HepG2 (cell line): ENCODE measurements at regions not wholly inside any gene's neighbourhood (a gene's known extent, or its start where the extent isn't known, plus 50 kb on each side); places are given as distances from the start of the nearest gene placed in this dataset.

ENCODE experiments used
- ATAC-seq: fragments of 200-7000 bp; cut with Tn5 transposase; 3 replicates; pipeline ENCODE4 v1.9.1; 2020; ENCODE audit warnings: mild to moderate bottlenecking, moderate library complexity
- BruUV-seq: library from RNA; stranded (reverse); fragments of 400-500 nt; replicated peaks from 2 replicates; lab custom pipeline; 2021; lab: Mats Ljungman, UMichigan
- CTCF ChIA-PET: fragments of 300-600 bp; formaldehyde crosslinking; extraction: SDS; loops from one replicate; lab custom pipeline; 2021; ENCODE audit warnings: low total read pairs, inconsistent platforms, low intra/inter-chr PET ratio; lab: Yijun Ruan, JAX
- POLR2A ChIA-PET: fragments of 350-600 bp; sonication (Branson Sonifier 250); formaldehyde crosslinking; loops from one replicate; lab custom pipeline; 2020; ENCODE audit warnings: antibody characterized with exemption, inconsistent platforms; lab: Yijun Ruan, JAX
- DNase-seq: peaks from one replicate; pipeline ENCODE4 v3.0.0-alpha.2; 2015; ENCODE audit warnings: low spot score
- FAIRE-seq: peaks from 3 replicates; lab custom pipeline; 2011; peaks lifted over from hg19 to GRCh38; lab: Jason Lieb, UNC
- H2AFZ ChIP-seq: one replicate; pipeline ENCODE4 v1.6.1; 2011; ENCODE audit warnings: low read length, inconsistent platforms
- H3K27ac ChIP-seq: fragments of 300-600 bp; 3 replicates; pipeline ENCODE4 v1.8.0; 2011; ENCODE audit warnings: mixed run types, mild to moderate bottlenecking, mixed read lengths, low read length, inconsistent platforms; ENCODE audit not compliant: insufficient read depth; ENCODE audit errors: extremely low read length
- H3K27me3 ChIP-seq, 2 experiments: fragments of 200-600 bp in 1 of 2; 2 replicates in 1 of 2; 3 replicates in 1 of 2; pipeline versions ENCODE4 v1.6.0 to v1.8.0; 2011; ENCODE audit warnings: low read length in 2 of 2, mild to moderate bottlenecking in 2 of 2, moderate library complexity in 2 of 2, inconsistent platforms in 1 of 2; ENCODE audit not compliant: insufficient read depth in 2 of 2, control insufficient read depth in 1 of 2
- H3K36me3 ChIP-seq, 2 experiments: fragments of 200-600 bp in 1 of 2; replicated peaks in 1 of 2; 2 replicates in 1 of 2; 3 replicates in 1 of 2; pipeline versions ENCODE4 v1.5.1 to v1.8.0; 2011; ENCODE audit warnings: low read length in 2 of 2, inconsistent platforms in 1 of 2; ENCODE audit not compliant: insufficient read depth in 2 of 2, control insufficient read depth in 1 of 2
- H3K4me1 ChIP-seq: 2 replicates; pipeline ENCODE4 v1.5.1; 2012; ENCODE audit warnings: low read length, inconsistent platforms; ENCODE audit not compliant: insufficient read depth
- H3K4me2 ChIP-seq: 2 replicates; pipeline ENCODE4 v1.6.0; 2011; ENCODE audit warnings: low read depth, low read length, inconsistent platforms
- H3K4me3 ChIP-seq, 3 experiments: fragments of 200-600 bp in 1 of 3; sonication (generic), shearing (Covaris generic) in 1 of 3; replicated peaks in 1 of 3; 2 replicates each; pipeline ENCODE4 v1.5.1; 2011 to 2016; ENCODE audit warnings: low read length in 3 of 3, inconsistent platforms in 2 of 3, low read depth in 2 of 3, mild to moderate bottlenecking in 2 of 3, control low read depth in 1 of 3, mixed read lengths in 1 of 3; ENCODE audit not compliant: insufficient read depth in 1 of 3
- H3K79me2 ChIP-seq: one replicate; pipeline ENCODE4 v1.6.1; 2011; ENCODE audit warnings: low read length, inconsistent platforms; ENCODE audit not compliant: insufficient read depth
- H3K9ac ChIP-seq: 2 replicates; pipeline ENCODE4 v1.6.0; 2011; ENCODE audit warnings: mild to moderate bottlenecking, low read depth, low read length, inconsistent platforms; ENCODE audit not compliant: insufficient read depth
- H3K9me3 ChIP-seq: 2 replicates; pipeline ENCODE4 v1.5.1; 2012; ENCODE audit warnings: mild to moderate bottlenecking, low read length
- H4K20me1 ChIP-seq: 2 replicates; pipeline ENCODE4 v1.6.0; 2011; ENCODE audit warnings: inconsistent platforms, mild to moderate bottlenecking, low read length, moderate library complexity; ENCODE audit not compliant: insufficient read depth
- DPF2 ChIP-seq: sonication (generic); formaldehyde crosslinking; IDR thresholded peaks from 2 replicates; pipeline ENCODE4 v1.4.0; 2020; ENCODE audit warnings: mild to moderate bottlenecking, low read depth, missing genetic modification reagents, borderline replicate concordance
- MIXL1 ChIP-seq: IDR thresholded peaks from 2 replicates; pipeline ENCODE4 v1.6.1; 2016
- NPAS2 ChIP-seq: sonication (generic); formaldehyde crosslinking; IDR thresholded peaks from 2 replicates; pipeline ENCODE4 v1.8.0; 2022; ENCODE audit warnings: mild to moderate bottlenecking, missing genetic modification reagents, borderline replicate concordance
- SIN3B ChIP-seq: fragments of 150-350 bp; IDR thresholded peaks from 2 replicates; pipeline ENCODE4 v1.6.1; 2014; ENCODE audit warnings: low read length
- SOX13 ChIP-seq, 3 experiments: fragments of 450-650 bp in 1 of 3; sonication (generic) in 1 of 3; formaldehyde crosslinking in 1 of 3; IDR thresholded peaks in 2 of 3; conservative IDR thresholded peaks in 1 of 3; 2 replicates each; pipeline versions ENCODE4 v1.5.0 to v1.6.1; 2016 to 2020; ENCODE audit warnings: antibody characterized with exemption in 1 of 3, mild to moderate bottlenecking in 1 of 3, missing compliant biosample characterization in 1 of 3, missing genetic modification reagents in 1 of 3, moderate library complexity in 1 of 3
- SOX5 ChIP-seq: IDR thresholded peaks from 2 replicates; pipeline ENCODE4 v1.6.1; 2016; ENCODE audit warnings: borderline replicate concordance
- ZBTB7B ChIP-seq: sonication (generic); formaldehyde crosslinking; IDR thresholded peaks from 2 replicates; pipeline ENCODE4 v1.4.0; 2020; ENCODE audit warnings: missing genetic modification reagents
- ZNF546 ChIP-seq: sonication (generic); formaldehyde crosslinking; conservative IDR thresholded peaks from 2 replicates; pipeline ENCODE4 v1.8.1; 2023; ENCODE audit warnings: mild to moderate bottlenecking, missing genetic modification reagents
- WGBS: methylation state at CpG from one replicate; pipeline ENCODE4 v1.1.6; 2017; ENCODE audit warnings: low lambda C conversion rate; 5-methylcytosine and 5-hydroxymethylcytosine counted together
- in situ Hi-C: cut with HindIII; loops from 2 replicates; pipeline ENCODE4 v1.10.0; 2017; ENCODE audit warnings: low pct_unique_long_range_greater_than_20kb; ENCODE audit not compliant: extremely low pct_ligation_motif_present
- intact Hi-C: fragments of 100-400 bp; cut with micrococcal nuclease; formaldehyde crosslinking; loops from one replicate; pipeline ENCODE4 v1.10.0; 2022; ENCODE audit not compliant: unreplicated experiment
- TF ChIP-seq, protein P1 (sequence below): sonication (generic); formaldehyde crosslinking; IDR thresholded peaks from 2 replicates; pipeline ENCODE4 v1.4.0; 2020; ENCODE audit warnings: missing genetic modification reagents
- TF ChIP-seq, protein P2 (sequence below): sonication (generic); formaldehyde crosslinking; IDR thresholded peaks from 2 replicates; pipeline ENCODE4 v1.8.0; 2022; ENCODE audit warnings: mild to moderate bottlenecking, missing genetic modification reagents
- TF ChIP-seq, protein P3 (sequence below): sonication (generic); formaldehyde crosslinking; IDR thresholded peaks from 2 replicates; pipeline ENCODE4 v1.5.1; 2020; ENCODE audit warnings: missing genetic modification reagents, mild to moderate bottlenecking, borderline replicate concordance
- TF ChIP-seq, protein P4 (sequence below): sonication (generic); formaldehyde crosslinking; IDR thresholded peaks from 2 replicates; pipeline ENCODE4 v1.4.0; 2020; ENCODE audit warnings: mild to moderate bottlenecking, missing genetic modification reagents

DNA sequence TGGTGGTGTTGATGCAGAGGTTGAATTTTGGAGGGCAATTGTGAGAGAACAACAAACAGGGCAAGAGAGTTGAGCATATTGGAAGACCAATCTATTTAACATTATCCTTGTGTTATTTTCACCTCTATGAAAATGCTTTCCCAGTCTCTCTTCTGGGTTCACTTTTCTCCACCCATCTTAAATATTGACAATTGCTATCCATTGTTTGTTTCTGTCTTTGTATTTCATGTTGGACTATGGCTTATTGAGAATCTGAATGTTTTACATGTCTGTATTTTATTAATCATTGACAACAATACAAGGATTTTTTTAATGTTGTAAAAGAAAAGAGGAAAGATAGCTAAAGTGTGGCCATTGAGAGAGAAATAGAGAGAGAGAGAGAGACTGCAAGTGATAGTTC is 1121.5 kb downstream of the BRINP3 start:
- TF ChIP-seq ZBTB7B (CRISPR knock-in tag) = no peak
- TF ChIP-seq, protein P1, sequence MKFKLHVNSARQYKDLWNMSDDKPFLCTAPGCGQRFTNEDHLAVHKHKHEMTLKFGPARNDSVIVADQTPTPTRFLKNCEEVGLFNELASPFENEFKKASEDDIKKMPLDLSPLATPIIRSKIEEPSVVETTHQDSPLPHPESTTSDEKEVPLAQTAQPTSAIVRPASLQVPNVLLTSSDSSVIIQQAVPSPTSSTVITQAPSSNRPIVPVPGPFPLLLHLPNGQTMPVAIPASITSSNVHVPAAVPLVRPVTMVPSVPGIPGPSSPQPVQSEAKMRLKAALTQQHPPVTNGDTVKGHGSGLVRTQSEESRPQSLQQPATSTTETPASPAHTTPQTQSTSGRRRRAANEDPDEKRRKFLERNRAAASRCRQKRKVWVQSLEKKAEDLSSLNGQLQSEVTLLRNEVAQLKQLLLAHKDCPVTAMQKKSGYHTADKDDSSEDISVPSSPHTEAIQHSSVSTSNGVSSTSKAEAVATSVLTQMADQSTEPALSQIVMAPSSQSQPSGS (CRISPR knock-in tag) = no peak
- peak; percentile 19; the same call in 1 of the 2 replicates for TF ChIP-seq SOX5 (CRISPR knock-in tag)
- TF ChIP-seq SOX13 (IDR thresholded peaks at IDR 0.05) = no peak
- TF ChIP-seq SOX13 (CRISPR knock-in tag; conservative IDR thresholded peaks at IDR 0.05 in 1 of 2, IDR thresholded peaks at IDR 0.05 in 1 of 2) = peak in 1 of 2 experiments; percentile 14; a peak in 1 of 4 replicates
- Histone ChIP-seq H3K9ac (no peak overlapping the region), H3K4me2 (no peak overlapping the region), H3K79me2 (no peaks in the 10 kb centered on the region), H3K4me1 (0 out of 2 replicates have a peak, but pooled peaks cover 5% of the 10 kb centered on the region), H2AFZ (no peak overlapping the region), H4K20me1 (no peaks in the 10 kb centered on the region), H3K27ac (no peak overlapping the region), H3K4me3 (no peak overlapping the region), H3K36me3 (no peaks in the 10 kb centered on the region), H3K27me3 (no peaks in the 10 kb centered on the region), H3K9me3 (no peaks in the 10 kb centered on the region)
- no TSS peak for BruUV-seq
- in situ Hi-C loops = no loop called here
- ChIA-PET POLR2A (no interaction called here), CTCF (no interaction called here)
- FAIRE-seq = no peak
- intact Hi-C loops = no loop called here
- ATAC-seq = no peak
- DNase-seq = peak; percentile 3

DNA sequence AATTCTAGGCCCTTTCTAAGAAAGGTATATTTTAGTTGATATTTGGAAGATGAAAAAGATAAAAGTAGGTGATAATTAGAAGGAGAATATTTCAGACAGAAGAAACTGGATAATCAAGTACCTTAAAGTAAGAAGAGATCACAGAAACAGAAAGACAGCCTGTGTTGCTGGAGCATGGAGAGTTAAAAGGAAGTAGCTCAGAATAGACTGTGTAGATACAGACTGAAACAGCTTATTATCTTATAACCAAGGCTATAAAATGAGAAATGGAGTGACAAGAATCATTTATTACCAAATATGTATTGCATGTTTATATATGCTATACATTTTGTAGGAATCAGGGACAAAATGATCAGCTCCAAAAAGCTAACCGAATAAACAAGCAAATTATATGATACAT is 1120.3 kb downstream of the BRINP3 start:
- H3K4me3 ChIP-seq = no peak overlapping the region
- H3K79me2 ChIP-seq = no peaks in the 10 kb centered on the region
- intact Hi-C loops (no loop called here), in situ Hi-C loops (no loop called here)
- H3K27ac ChIP-seq = no peak overlapping the region
- H3K9ac ChIP-seq = no peak overlapping the region
- BruUV-seq = no TSS peak
- no peaks in the 10 kb centered on the region for H3K27me3 ChIP-seq
- peaks cover 5% of the 10 kb centered on the region; the same call in 1 of the 2 replicates for H3K4me1 ChIP-seq
- ChIA-PET POLR2A (no interaction called here), CTCF (no interaction called here)
- H3K36me3 ChIP-seq = no peaks in the 10 kb centered on the region
- H2AFZ ChIP-seq = no peak overlapping the region
- ATAC-seq (no peak), FAIRE-seq (no peak), DNase-seq (no peak)
- H4K20me1 ChIP-seq = no peaks in the 10 kb centered on the region
- no peaks in the 10 kb centered on the region for H3K9me3 ChIP-seq
- no peak overlapping the region for H3K4me2 ChIP-seq
- WGBS = 73% methylated on average over 1 of the region's 1 CpG
- TF ChIP-seq, protein P2, sequence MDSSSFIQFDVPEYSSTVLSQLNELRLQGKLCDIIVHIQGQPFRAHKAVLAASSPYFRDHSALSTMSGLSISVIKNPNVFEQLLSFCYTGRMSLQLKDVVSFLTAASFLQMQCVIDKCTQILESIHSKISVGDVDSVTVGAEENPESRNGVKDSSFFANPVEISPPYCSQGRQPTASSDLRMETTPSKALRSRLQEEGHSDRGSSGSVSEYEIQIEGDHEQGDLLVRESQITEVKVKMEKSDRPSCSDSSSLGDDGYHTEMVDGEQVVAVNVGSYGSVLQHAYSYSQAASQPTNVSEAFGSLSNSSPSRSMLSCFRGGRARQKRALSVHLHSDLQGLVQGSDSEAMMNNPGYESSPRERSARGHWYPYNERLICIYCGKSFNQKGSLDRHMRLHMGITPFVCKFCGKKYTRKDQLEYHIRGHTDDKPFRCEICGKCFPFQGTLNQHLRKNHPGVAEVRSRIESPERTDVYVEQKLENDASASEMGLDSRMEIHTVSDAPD (CRISPR knock-in tag) = no peak
- TF ChIP-seq SIN3B = no peak
- TF ChIP-seq, protein P3, sequence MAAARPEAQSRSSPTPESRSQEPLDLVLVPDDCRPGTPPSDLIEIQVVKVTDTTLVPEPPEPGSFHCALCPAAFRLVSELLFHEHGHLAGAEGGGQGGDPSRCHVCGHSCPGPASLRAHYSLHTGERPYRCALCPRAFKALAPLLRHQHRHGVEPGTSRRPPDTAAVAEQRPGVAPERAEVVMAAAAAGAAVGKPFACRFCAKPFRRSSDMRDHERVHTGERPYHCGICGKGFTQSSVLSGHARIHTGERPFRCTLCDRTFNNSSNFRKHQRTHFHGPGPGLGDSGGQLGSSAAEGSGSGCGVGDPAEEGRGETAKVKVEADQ (CRISPR knock-in tag) = no peak
- no peak for TF ChIP-seq MIXL1 (CRISPR knock-in tag)
- TF ChIP-seq NPAS2 (CRISPR knock-in tag) = no peak
- no peak for TF ChIP-seq ZNF546 (CRISPR knock-in tag)
- TF ChIP-seq DPF2 (CRISPR knock-in tag) = no peak
- TF ChIP-seq, protein P4, sequence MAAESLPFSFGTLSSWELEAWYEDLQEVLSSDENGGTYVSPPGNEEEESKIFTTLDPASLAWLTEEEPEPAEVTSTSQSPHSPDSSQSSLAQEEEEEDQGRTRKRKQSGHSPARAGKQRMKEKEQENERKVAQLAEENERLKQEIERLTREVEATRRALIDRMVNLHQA (CRISPR knock-in tag) = no peak
